Right lobe of liver (tissue), 4 donors: ENCODE measurements at regions not wholly inside any gene's neighbourhood (a gene's known extent, or its start where the extent isn't known, plus 50 kb on each side); places are given as distances from the start of the nearest gene placed in this dataset.

ENCODE experiments used
- POLR2A ChIP-seq: fragments of 450-650 bp; IDR thresholded peaks from one replicate; pipeline ENCODE4 v1.6.1; 2017; ENCODE audit warnings: antibody characterized with exemption, mild to moderate bottlenecking
- TF ChIP-seq, protein P1 (sequence below), 4 donors: fragments of 200-600 bp in 3 of 4; fragments of 450-650 bp in 1 of 4; IDR thresholded peaks; one replicate each; pipeline versions ENCODE4 v1.5.1 to v1.8.0; 2016 to 2022; ENCODE audit warnings: antibody characterized with exemption in 4 of 4, mild to moderate bottlenecking in 2 of 4
- donor health status: DM: no; HTN: no; CAD: no.
- donor health status: DM: no; HTN: no; CAD: no.
- donor health status: DM: no; HTN: yes; CAD: no.

DNA sequence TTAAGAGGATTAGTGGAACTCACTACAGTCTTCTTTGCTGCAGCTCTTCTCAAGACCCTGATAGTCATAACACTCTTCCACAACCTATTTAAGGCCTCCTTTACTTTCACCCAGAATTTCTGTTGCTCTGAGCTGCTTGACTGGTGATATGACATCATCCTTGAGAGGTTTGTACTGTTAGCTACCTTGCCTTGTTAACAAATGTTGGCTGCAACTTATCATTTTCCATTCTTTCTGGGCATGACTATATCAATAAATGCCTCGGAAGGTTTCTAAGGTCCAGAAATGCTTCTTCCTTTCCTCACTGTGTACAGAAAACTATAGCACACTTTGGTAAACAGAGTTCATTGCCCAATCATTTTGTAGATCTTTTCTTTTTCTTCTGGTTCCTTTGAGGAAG, 1292.2 kb upstream of the TMPRSS15 start:
- TF ChIP-seq, protein P1, sequence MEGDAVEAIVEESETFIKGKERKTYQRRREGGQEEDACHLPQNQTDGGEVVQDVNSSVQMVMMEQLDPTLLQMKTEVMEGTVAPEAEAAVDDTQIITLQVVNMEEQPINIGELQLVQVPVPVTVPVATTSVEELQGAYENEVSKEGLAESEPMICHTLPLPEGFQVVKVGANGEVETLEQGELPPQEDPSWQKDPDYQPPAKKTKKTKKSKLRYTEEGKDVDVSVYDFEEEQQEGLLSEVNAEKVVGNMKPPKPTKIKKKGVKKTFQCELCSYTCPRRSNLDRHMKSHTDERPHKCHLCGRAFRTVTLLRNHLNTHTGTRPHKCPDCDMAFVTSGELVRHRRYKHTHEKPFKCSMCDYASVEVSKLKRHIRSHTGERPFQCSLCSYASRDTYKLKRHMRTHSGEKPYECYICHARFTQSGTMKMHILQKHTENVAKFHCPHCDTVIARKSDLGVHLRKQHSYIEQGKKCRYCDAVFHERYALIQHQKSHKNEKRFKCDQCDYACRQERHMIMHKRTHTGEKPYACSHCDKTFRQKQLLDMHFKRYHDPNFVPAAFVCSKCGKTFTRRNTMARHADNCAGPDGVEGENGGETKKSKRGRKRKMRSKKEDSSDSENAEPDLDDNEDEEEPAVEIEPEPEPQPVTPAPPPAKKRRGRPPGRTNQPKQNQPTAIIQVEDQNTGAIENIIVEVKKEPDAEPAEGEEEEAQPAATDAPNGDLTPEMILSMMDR (IDR thresholded peaks at IDR 0.05) = no peak
- no peak for TF ChIP-seq POLR2A
